ENCODE measurements at regions not wholly inside any gene's neighbourhood (a gene's known extent, or its start where the extent isn't known, plus 50 kb on each side); places are given as distances from the start of the nearest gene placed in this dataset.

DNA sequence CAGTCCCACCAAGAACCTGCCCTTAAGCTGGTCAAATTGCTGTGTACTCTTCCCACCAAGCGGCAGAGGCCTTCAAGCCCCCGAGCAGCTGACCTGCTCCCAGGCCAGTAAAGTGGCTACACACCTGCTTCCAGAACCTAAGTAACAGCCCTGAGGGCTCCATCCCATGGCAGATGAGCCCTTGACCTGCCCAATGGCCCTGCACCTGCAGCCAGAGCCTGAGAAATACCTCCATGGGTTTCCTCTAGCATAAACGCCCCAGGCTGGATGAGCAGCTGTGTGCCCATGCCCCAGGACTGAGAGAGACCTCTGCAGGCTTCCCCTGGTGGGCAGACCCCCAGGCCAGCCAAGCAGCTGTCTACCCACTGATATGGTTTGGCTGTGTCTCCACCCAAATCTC, 123.0 kb upstream of the LAMA2 start:
- no peak for TF ChIP-seq POLR2A (IDR thresholded peaks at IDR 0.05)
- no peak for TF ChIP-seq EP300 (IDR thresholded peaks at IDR 0.05; ENCODE audit: low read depth)
- TF ChIP-seq, protein P1, sequence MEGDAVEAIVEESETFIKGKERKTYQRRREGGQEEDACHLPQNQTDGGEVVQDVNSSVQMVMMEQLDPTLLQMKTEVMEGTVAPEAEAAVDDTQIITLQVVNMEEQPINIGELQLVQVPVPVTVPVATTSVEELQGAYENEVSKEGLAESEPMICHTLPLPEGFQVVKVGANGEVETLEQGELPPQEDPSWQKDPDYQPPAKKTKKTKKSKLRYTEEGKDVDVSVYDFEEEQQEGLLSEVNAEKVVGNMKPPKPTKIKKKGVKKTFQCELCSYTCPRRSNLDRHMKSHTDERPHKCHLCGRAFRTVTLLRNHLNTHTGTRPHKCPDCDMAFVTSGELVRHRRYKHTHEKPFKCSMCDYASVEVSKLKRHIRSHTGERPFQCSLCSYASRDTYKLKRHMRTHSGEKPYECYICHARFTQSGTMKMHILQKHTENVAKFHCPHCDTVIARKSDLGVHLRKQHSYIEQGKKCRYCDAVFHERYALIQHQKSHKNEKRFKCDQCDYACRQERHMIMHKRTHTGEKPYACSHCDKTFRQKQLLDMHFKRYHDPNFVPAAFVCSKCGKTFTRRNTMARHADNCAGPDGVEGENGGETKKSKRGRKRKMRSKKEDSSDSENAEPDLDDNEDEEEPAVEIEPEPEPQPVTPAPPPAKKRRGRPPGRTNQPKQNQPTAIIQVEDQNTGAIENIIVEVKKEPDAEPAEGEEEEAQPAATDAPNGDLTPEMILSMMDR (IDR thresholded peaks at IDR 0.05), result no peak
- TF ChIP-seq POLR2AphosphoS5 (IDR thresholded peaks at IDR 0.05), result no peak

All from transverse colon (tissue), 4 donors.